WTC11 (cell line): ENCODE measurements at regions not wholly inside any gene's neighbourhood (a gene's known extent, or its start where the extent isn't known, plus 50 kb on each side); places are given as distances from the start of the nearest gene placed in this dataset.

Source experiments
- ATAC-seq: fragments of 200-7000 bp; cut with Tn5 transposase; 2 replicates; pipeline ENCODE4 v1.10.0; 2021; ENCODE audit warnings: mild to moderate bottlenecking, moderate library complexity
- CTCF ChIA-PET: fragments of 300-600 bp; sonication (Branson Sonifier 250); formaldehyde crosslinking; loops from one replicate; lab custom pipeline; 2021; ENCODE audit warnings: antibody characterized with exemption; lab: Charles Lee
- POLR2A ChIA-PET: fragments of 350-600 bp; sonication (Branson Sonifier 250); formaldehyde crosslinking; loops from one replicate; lab custom pipeline; 2021; ENCODE audit warnings: antibody characterized with exemption; lab: Charles Lee
- DNase-seq: peaks from one replicate; pipeline ENCODE4 v3.0.0; 2021; ENCODE audit warnings: low spot score
- H3K27ac Mint-ChIP-seq: 2 replicates; pipeline ENCODE4 v1.8.0; 2021; ENCODE audit warnings: mixed read lengths
- H3K27me3 Mint-ChIP-seq: 2 replicates; pipeline ENCODE4 v1.8.0; 2021; ENCODE audit warnings: low read depth, mild to moderate bottlenecking, moderate library complexity, mixed read lengths
- H3K36me3 Mint-ChIP-seq: 2 replicates; pipeline ENCODE4 v1.8.0; 2021; ENCODE audit warnings: mixed read lengths
- H3K4me1 Mint-ChIP-seq: 2 replicates; pipeline ENCODE4 v1.8.0; 2022; ENCODE audit warnings: mixed read lengths
- H3K4me3 Mint-ChIP-seq: 2 replicates; pipeline ENCODE4 v1.8.0; 2021; ENCODE audit warnings: mild to moderate bottlenecking, moderate library complexity, mixed read lengths
- H3K9me3 Mint-ChIP-seq: 2 replicates; pipeline ENCODE4 v1.8.0; 2021; ENCODE audit warnings: mixed read lengths
- AR ChIP-seq: fragments of 250-450 bp; sonication (Bioruptor Pico); IDR thresholded peaks from 2 replicates; pipeline ENCODE4 v1.9.0; 2021; ENCODE audit warnings: mild to moderate bottlenecking
- CREM ChIP-seq: sonication (generic); formaldehyde crosslinking; IDR thresholded peaks from 2 replicates; pipeline ENCODE4 v1.8.1; 2022; ENCODE audit warnings: mild to moderate bottlenecking, missing genetic modification reagents, moderate library complexity
- E2F4 ChIP-seq: sonication (generic); formaldehyde crosslinking; IDR thresholded peaks from 2 replicates; pipeline ENCODE4 v1.8.1; 2022; ENCODE audit warnings: low read depth, mild to moderate bottlenecking, moderate library complexity, missing genetic modification reagents, borderline replicate concordance
- ETV6 ChIP-seq: sonication (generic); formaldehyde crosslinking; IDR thresholded peaks from 2 replicates; pipeline ENCODE4 v1.8.1; 2022; ENCODE audit warnings: mild to moderate bottlenecking, missing genetic modification reagents
- IRF2 ChIP-seq: sonication (generic); formaldehyde crosslinking; IDR thresholded peaks from 2 replicates; pipeline ENCODE4 v1.8.0; 2022; ENCODE audit warnings: low read depth, missing genetic modification reagents, borderline replicate concordance
- JUN ChIP-seq: sonication (generic); formaldehyde crosslinking; IDR thresholded peaks from 2 replicates; pipeline ENCODE4 v1.8.0; 2023; ENCODE audit warnings: mild to moderate bottlenecking, missing genetic modification reagents
- MAX ChIP-seq: sonication (generic); formaldehyde crosslinking; IDR thresholded peaks from 2 replicates; pipeline ENCODE4 v1.8.0; 2022; ENCODE audit warnings: mild to moderate bottlenecking, missing genetic modification reagents
- NFE2L1 ChIP-seq: sonication (generic); formaldehyde crosslinking; IDR thresholded peaks from 2 replicates; pipeline ENCODE4 v1.8.1; 2023; ENCODE audit warnings: missing genetic modification reagents
- NR3C1 ChIP-seq: sonication (generic); formaldehyde crosslinking; conservative IDR thresholded peaks from 2 replicates; pipeline ENCODE4 v1.8.1; 2023; ENCODE audit warnings: low read depth, mild to moderate bottlenecking, missing genetic modification reagents
- PRDM15 ChIP-seq: sonication (generic); formaldehyde crosslinking; IDR thresholded peaks from 2 replicates; pipeline ENCODE4 v1.8.0; 2022; ENCODE audit warnings: missing genetic modification reagents
- PRRX2 ChIP-seq: fragments of 250-450 bp; sonication (Bioruptor Pico); IDR thresholded peaks from 2 replicates; pipeline ENCODE4 v1.8.0; 2021; ENCODE audit warnings: mild to moderate bottlenecking
- TEAD1 ChIP-seq: sonication (generic); formaldehyde crosslinking; IDR thresholded peaks from 2 replicates; pipeline ENCODE4 v1.8.0; 2022; ENCODE audit warnings: mild to moderate bottlenecking, missing genetic modification reagents
- TEAD4 ChIP-seq: sonication (generic); formaldehyde crosslinking; IDR thresholded peaks from 2 replicates; pipeline ENCODE4 v1.8.0; 2022; ENCODE audit warnings: mild to moderate bottlenecking, missing genetic modification reagents
- USF2 ChIP-seq: sonication (generic); formaldehyde crosslinking; IDR thresholded peaks from 2 replicates; pipeline ENCODE4 v1.8.1; 2023; ENCODE audit warnings: mild to moderate bottlenecking, missing genetic modification reagents, moderate library complexity
- ZNF263 ChIP-seq: sonication (generic); formaldehyde crosslinking; IDR thresholded peaks from 2 replicates; pipeline ENCODE4 v1.8.1; 2022; ENCODE audit warnings: low read depth, mild to moderate bottlenecking, moderate library complexity, missing genetic modification reagents
- ZNF317 ChIP-seq: sonication (generic); formaldehyde crosslinking; IDR thresholded peaks from 2 replicates; pipeline ENCODE4 v1.8.1; 2023; ENCODE audit warnings: low read depth, mild to moderate bottlenecking, moderate library complexity, missing genetic modification reagents, borderline replicate concordance
- TF ChIP-seq, protein P1 (sequence below): fragments of 250-450 bp; sonication (Bioruptor Pico); IDR thresholded peaks from 2 replicates; pipeline ENCODE4 v1.9.0; 2021; ENCODE audit warnings: mild to moderate bottlenecking
- TF ChIP-seq, protein P2 (sequence below): fragments of 250-450 bp; sonication (Bioruptor Pico); conservative IDR thresholded peaks from 2 replicates; pipeline ENCODE4 v1.9.0; 2021; ENCODE audit warnings: mild to moderate bottlenecking
- TF ChIP-seq, protein P3 (sequence below): sonication (generic); formaldehyde crosslinking; IDR thresholded peaks from 2 replicates; pipeline ENCODE4 v1.8.0; 2022; ENCODE audit warnings: mild to moderate bottlenecking, missing genetic modification reagents

DNA sequence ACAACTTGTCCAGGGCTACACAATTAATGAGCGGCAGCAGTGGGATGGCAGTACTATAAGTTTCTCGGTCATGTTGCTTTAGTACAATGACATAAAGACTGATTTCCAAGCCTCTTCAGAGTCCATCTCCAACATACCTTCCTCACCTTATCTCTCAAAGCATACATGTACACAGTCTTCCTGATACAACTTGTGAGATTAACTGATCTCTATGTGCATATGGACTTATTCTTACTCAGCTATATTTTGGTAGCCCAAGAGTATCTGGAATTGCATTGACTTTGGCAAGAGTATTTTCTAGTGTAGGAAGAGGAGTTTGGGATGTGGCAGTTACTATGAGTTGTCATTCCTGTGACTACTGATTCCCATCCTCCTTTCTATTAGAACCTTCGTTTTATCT lies 575.0 kb downstream of the EDEM1 start:
- CTCF ChIA-PET: no interaction called here
- POLR2A ChIA-PET: no interaction called here
- Mint-ChIP-seq H3K4me1 (no peaks in the 10 kb centered on the region), H3K4me3 (no peak overlapping the region), H3K27ac (no peak overlapping the region), H3K36me3 (peaks cover 18% of the 10 kb centered on the region), H3K9me3 (peaks cover 61% of the 10 kb centered on the region), H3K27me3 (no peaks in the 10 kb centered on the region)
- no peak for DNase-seq
- no peak for ATAC-seq
- TF ChIP-seq, protein P1, sequence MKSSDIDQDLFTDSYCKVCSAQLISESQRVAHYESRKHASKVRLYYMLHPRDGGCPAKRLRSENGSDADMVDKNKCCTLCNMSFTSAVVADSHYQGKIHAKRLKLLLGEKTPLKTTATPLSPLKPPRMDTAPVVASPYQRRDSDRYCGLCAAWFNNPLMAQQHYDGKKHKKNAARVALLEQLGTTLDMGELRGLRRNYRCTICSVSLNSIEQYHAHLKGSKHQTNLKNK (CRISPR knock-in tag): no peak
- TF ChIP-seq, protein P2, sequence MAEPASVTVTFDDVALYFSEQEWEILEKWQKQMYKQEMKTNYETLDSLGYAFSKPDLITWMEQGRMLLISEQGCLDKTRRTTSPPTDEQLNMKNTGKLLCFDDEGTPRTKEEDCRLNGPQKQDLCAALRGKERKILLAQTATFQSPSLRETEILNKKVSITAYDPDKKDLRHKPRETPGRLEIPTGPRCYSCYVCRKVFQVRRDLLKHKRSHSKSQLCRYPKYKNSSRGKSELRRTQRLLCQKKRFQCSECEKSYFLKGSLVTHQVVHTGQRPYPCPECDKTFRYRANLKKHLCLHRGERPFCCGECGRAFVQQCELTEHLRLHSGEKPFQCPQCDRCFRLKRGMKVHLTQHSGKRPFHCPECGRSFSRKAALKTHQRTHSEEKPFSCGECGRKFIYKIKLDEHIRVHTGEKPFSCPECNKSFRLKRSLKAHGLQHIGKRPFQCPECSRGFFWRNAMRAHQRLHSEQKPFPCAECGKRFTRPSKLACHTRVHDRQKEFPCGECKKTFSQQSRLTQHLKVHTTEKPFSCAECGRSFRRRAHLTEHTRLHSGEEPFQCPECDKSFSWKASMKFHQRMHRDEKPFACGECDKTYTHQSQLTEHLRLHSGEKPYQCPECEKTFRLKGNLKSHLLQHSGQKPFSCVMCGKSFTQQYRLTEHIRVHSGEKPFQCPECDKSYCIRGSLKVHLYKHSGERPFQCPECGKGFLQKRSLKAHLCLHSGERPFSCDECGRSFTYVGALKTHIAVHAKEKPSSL: no peak
- TF ChIP-seq E2F4 (CRISPR knock-in tag): no peak

DNA sequence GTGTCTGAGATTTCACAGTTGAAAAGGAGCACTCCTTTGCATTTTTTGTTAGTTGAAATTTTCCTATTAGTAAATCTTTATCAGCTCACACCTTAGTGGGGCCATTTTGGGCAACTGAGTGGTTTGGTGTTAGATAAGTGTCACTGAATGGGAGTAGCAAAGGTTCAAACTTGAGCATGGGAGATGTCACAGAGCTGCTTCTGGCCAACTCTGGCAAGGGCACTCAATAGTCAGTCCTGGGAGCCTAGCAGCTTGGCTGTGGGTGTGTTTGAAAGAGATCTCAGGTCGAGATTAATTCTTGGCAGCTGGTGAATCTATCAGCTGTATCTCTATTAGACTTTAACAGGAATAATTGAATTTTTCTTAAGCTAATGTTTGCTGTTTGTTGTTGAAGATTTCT lies 579.3 kb downstream of the EDEM1 start:
- Mint-ChIP-seq H3K9me3 (peaks cover 57% of the 10 kb centered on the region), H3K36me3 (peaks cover 15% of the 10 kb centered on the region), H3K4me1 (no peaks in the 10 kb centered on the region), H3K27ac (no peak overlapping the region), H3K4me3 (no peak overlapping the region), H3K27me3 (peaks cover 3% of the 10 kb centered on the region; the same call in 1 of the 2 replicates)
- no peak for DNase-seq
- TF ChIP-seq NR3C1 (CRISPR knock-in tag) (no peak), CREM (CRISPR knock-in tag) (no peak), JUN (no peak), USF2 (no peak), E2F4 (CRISPR knock-in tag) (no peak), IRF2 (CRISPR knock-in tag) (no peak), NFE2L1 (CRISPR knock-in tag) (no peak), TEAD1 (no peak), MAX (CRISPR knock-in tag) (no peak), AR (CRISPR knock-in tag) (no peak), PRRX2 (CRISPR knock-in tag) (no peak), ZNF263 (CRISPR knock-in tag) (no peak), ETV6 (no peak), PRDM15 (CRISPR knock-in tag) (no peak), TEAD4 (CRISPR knock-in tag) (no peak), ZNF317 (CRISPR knock-in tag) (no peak)
- TF ChIP-seq, protein P2: no peak
- TF ChIP-seq, protein P3, sequence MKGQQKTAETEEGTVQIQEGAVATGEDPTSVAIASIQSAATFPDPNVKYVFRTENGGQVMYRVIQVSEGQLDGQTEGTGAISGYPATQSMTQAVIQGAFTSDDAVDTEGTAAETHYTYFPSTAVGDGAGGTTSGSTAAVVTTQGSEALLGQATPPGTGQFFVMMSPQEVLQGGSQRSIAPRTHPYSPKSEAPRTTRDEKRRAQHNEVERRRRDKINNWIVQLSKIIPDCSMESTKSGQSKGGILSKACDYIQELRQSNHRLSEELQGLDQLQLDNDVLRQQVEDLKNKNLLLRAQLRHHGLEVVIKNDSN: no peak
- ATAC-seq: no peak
- CTCF ChIA-PET: no interaction called here
- POLR2A ChIA-PET: no interaction called here
